DMS53 treated with DMSO at 0.1 percent for 48 hours (cell line): ENCODE measurements at regions not wholly inside any gene's neighbourhood (a gene's known extent, or its start where the extent isn't known, plus 50 kb on each side); places are given as distances from the start of the nearest gene placed in this dataset.
"Not testable (repeated sequence)": the region's sequence is repeated elsewhere in the genome, so short reads cannot be mapped to it uniquely, and the experiment has no call there.

Experiments
- DNase-seq: peaks from one replicate; lab custom pipeline; 2025; ENCODE audit not compliant: unreplicated experiment; lab: John Stamatoyannopoulos, UW

GRCh38 chr5:119694284-119694683 lies 64.9 kb downstream of the FAM170A start:
- no peak for DNase-seq

- DNase-seq: no peak
Measured at GRCh38 chr5:119706049-119706448, 76.7 kb downstream of the FAM170A start.

GRCh38 chr5:119708076-119708790 lies 78.9 kb downstream of the FAM170A start:
- DNase-seq: no peak

GRCh38 chr5:119721775-119722174 lies 92.4 kb downstream of the FAM170A start:
- no peak for DNase-seq

- not testable (repeated sequence) for DNase-seq
Measured at GRCh38 chr5:119725291-119725690, 95.9 kb downstream of the FAM170A start.

GRCh38 chr5:119726544-119726943 lies 97.2 kb downstream of the FAM170A start:
- DNase-seq: no peak

GRCh38 chr5:119740225-119740624 lies 110.9 kb downstream of the FAM170A start:
- no peak for DNase-seq

GRCh38 chr5:119741691-119742090 lies 112.3 kb downstream of the FAM170A start:
- DNase-seq: no peak

- DNase-seq: no peak
Measured at GRCh38 chr5:119742311-119742710, 113.0 kb downstream of the FAM170A start.

- DNase-seq: peak; percentile 70
Measured at GRCh38 chr5:119743927-119744326, 114.6 kb downstream of the FAM170A start.

- no peak for DNase-seq
Measured at GRCh38 chr5:119745976-119746375, 116.6 kb downstream of the FAM170A start.

- no peak for DNase-seq
Measured at GRCh38 chr5:119746984-119747383, 117.6 kb downstream of the FAM170A start.

GRCh38 chr5:119750887-119751733 lies 121.8 kb downstream of the FAM170A start:
- DNase-seq: peak; percentile 57

GRCh38 chr5:119751734-119752094 lies 122.4 kb downstream of the FAM170A start:
- DNase-seq: no peak

- DNase-seq: no peak
Measured at GRCh38 chr5:119752921-119753886, 123.8 kb downstream of the FAM170A start.

- DNase-seq: not testable (repeated sequence)
Measured at GRCh38 chr5:119754825-119755224, 125.5 kb downstream of the FAM170A start.

- DNase-seq: no peak
Measured at GRCh38 chr5:119757276-119757675, 127.9 kb downstream of the FAM170A start.

GRCh38 chr5:119769695-119770693 lies 140.6 kb downstream of the FAM170A start:
- peak; percentile 35 for DNase-seq

GRCh38 chr5:119780145-119780544 lies 150.8 kb downstream of the FAM170A start:
- not testable (repeated sequence) for DNase-seq

GRCh38 chr5:119785057-119785456 lies 155.7 kb downstream of the FAM170A start:
- no peak for DNase-seq
